HG03521 (cell line): ENCODE measurements at regions not wholly inside any gene's neighbourhood (a gene's known extent, or its start where the extent isn't known, plus 50 kb on each side); places are given as distances from the start of the nearest gene placed in this dataset.
"Not testable (repeated sequence)": the region's sequence is repeated elsewhere in the genome, so short reads cannot be mapped to it uniquely, and the experiment has no call there.

Experiments
- ATAC-seq: cut with Tn5 transposase; IDR thresholded peaks from one replicate; pipeline ENCODE4 v1.9.1; 2021; ENCODE audit warnings: mild to moderate bottlenecking, moderate library complexity; ENCODE audit not compliant: unreplicated experiment

GRCh38 chr7:81079746-81080145 lies 160.9 kb upstream of the SEMA3C start:
- ATAC-seq: no peak

- ATAC-seq: no peak
Measured at GRCh38 chr7:81075150-81075549, 156.3 kb upstream of the SEMA3C start.

- ATAC-seq: no peak
Measured at GRCh38 chr7:81074406-81074805, 155.6 kb upstream of the SEMA3C start.

GRCh38 chr7:81073931-81074251 lies 155.0 kb upstream of the SEMA3C start:
- ATAC-seq: no peak

GRCh38 chr7:81070956-81071355 lies 152.1 kb upstream of the SEMA3C start:
- no peak for ATAC-seq

GRCh38 chr7:81066797-81067196 lies 147.9 kb upstream of the SEMA3C start:
- ATAC-seq: no peak

- no peak for ATAC-seq
Measured at GRCh38 chr7:81064426-81064825, 145.6 kb upstream of the SEMA3C start.

- no peak for ATAC-seq
Measured at GRCh38 chr7:81062755-81063154, 143.9 kb upstream of the SEMA3C start.

- not testable (repeated sequence) for ATAC-seq
Measured at GRCh38 chr7:81057469-81057868, 138.6 kb upstream of the SEMA3C start.

GRCh38 chr7:81053623-81054022 lies 134.8 kb upstream of the SEMA3C start:
- no peak for ATAC-seq

GRCh38 chr7:81051811-81052413 lies 133.1 kb upstream of the SEMA3C start:
- no peak for ATAC-seq

GRCh38 chr7:81045491-81046030 lies 126.7 kb upstream of the SEMA3C start:
- ATAC-seq: no peak

GRCh38 chr7:81042646-81043045 lies 123.8 kb upstream of the SEMA3C start:
- not testable (repeated sequence) for ATAC-seq

- no peak for ATAC-seq
Measured at GRCh38 chr7:81040496-81040895, 121.6 kb upstream of the SEMA3C start.

- no peak for ATAC-seq
Measured at GRCh38 chr7:81036871-81037270, 118.0 kb upstream of the SEMA3C start.

GRCh38 chr7:81036057-81036456 lies 117.2 kb upstream of the SEMA3C start:
- ATAC-seq: no peak

GRCh38 chr7:81031996-81032395 lies 113.1 kb upstream of the SEMA3C start:
- ATAC-seq: no peak

GRCh38 chr7:81031243-81031642 lies 112.4 kb upstream of the SEMA3C start:
- no peak for ATAC-seq

GRCh38 chr7:81030472-81030871 lies 111.6 kb upstream of the SEMA3C start:
- no peak for ATAC-seq

GRCh38 chr7:81029511-81029910 lies 110.7 kb upstream of the SEMA3C start:
- ATAC-seq: no peak

GRCh38 chr7:81025360-81025759 lies 106.5 kb upstream of the SEMA3C start:
- no peak for ATAC-seq

- ATAC-seq: no peak
Measured at GRCh38 chr7:81014908-81015307, 96.1 kb upstream of the SEMA3C start.

- ATAC-seq: no peak
Measured at GRCh38 chr7:81014266-81014665, 95.4 kb upstream of the SEMA3C start.
